ENCODE measurements at regions not wholly inside any gene's neighbourhood (a gene's known extent, or its start where the extent isn't known, plus 50 kb on each side); places are given as distances from the start of the nearest gene placed in this dataset.

- no peak for TF ChIP-seq CTCF (conservative IDR thresholded peaks at IDR 0.05; ENCODE audit: low read depth, low read length)
- H3K4me3 ChIP-seq (ENCODE audit: low read depth, low read length) = no peak overlapping the region
- no peak for DNase-seq (ENCODE audit: low read depth)
Observed at GRCh38 chr7:25584112-25584938, 356.0 kb upstream of the NPVF start.

- no peak overlapping the region for H3K4me3 ChIP-seq (ENCODE audit: low read depth, low read length)
- TF ChIP-seq CTCF (conservative IDR thresholded peaks at IDR 0.05; ENCODE audit: low read depth, low read length) = no peak
- no peak for DNase-seq (ENCODE audit: low read depth)
Observed at GRCh38 chr7:25586513-25586912, 358.2 kb upstream of the NPVF start.

DNA sequence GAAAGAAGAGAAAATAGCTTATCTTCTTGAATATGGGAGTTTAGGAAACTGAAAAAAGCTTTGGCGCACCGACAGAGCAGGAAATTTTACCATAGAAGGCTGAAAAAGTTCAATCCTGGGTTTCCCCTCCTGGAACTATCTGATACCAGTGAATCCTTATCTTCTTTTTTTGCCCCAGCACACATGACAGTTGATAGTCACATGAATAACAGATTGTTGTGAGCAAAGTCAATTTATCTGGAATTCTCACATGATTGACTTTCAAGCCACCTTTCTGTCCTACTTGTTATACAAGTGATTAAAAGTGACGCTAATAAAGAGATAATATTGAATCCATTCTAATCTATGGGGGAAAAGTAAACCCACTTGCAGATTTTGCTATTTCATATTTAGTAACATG lies 365.8 kb upstream of the NPVF start:
- H3K4me3 ChIP-seq (ENCODE audit: low read depth, low read length) = no peak overlapping the region
- TF ChIP-seq CTCF (conservative IDR thresholded peaks at IDR 0.05; ENCODE audit: low read depth, low read length) = no peak

DNA sequence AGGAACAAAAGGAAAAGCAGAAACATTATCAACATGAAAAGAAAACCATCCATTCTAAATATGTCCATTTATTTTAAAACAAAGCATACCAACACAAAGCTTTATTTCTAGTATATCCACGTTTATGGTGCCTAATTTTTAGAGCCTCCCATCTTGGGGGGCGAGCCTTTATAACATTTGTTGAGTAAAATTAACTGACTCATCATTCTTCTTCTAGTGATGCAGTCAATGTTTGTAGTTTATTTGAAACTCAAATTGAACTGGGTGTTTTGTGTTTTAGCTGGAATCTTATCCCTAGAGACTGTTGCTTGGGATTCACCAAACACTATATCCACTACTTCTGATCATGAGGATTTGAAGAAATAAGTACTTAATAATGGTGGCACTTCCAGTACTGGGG lies 366.4 kb upstream of the NPVF start:
- no peak for TF ChIP-seq CTCF (conservative IDR thresholded peaks at IDR 0.05; ENCODE audit: low read depth, low read length)
- no peak overlapping the region for H3K4me3 ChIP-seq (ENCODE audit: low read depth, low read length)
- DNase-seq (ENCODE audit: low read depth) = no peak

More for the DNA sequence above, 365.8 kb upstream of the NPVF start:
- no peak for DNase-seq (ENCODE audit: low read depth)

GRCh38 chr7:25595996-25596395 lies 367.7 kb upstream of the NPVF start:
- no peak for DNase-seq (ENCODE audit: low read depth)
- no peak for TF ChIP-seq CTCF (conservative IDR thresholded peaks at IDR 0.05; ENCODE audit: low read depth, low read length)
- no peak overlapping the region for H3K4me3 ChIP-seq (ENCODE audit: low read depth, low read length)

GRCh38 chr7:25596443-25596842 lies 368.2 kb upstream of the NPVF start:
- no peak for DNase-seq (ENCODE audit: low read depth)
- H3K4me3 ChIP-seq (ENCODE audit: low read depth, low read length) = no peak overlapping the region

More at GRCh38 chr7:25596443-25596842, 368.2 kb upstream of the NPVF start:
- TF ChIP-seq CTCF (conservative IDR thresholded peaks at IDR 0.05; ENCODE audit: low read depth, low read length) = no peak
